Right kidney (tissue), 1 donor: ENCODE measurements at regions not wholly inside any gene's neighbourhood (a gene's known extent, or its start where the extent isn't known, plus 50 kb on each side); places are given as distances from the start of the nearest gene placed in this dataset.

Experiments
- DNase-seq: peaks from one replicate; pipeline ENCODE4 v3.0.0-alpha.2; 2016

- no peak for DNase-seq
These were observed 154.7 kb downstream of the ERMARD start for GRCh38 chr6:169906004-169906687.

GRCh38 chr6:169905041-169905807 is 153.8 kb downstream of the ERMARD start:
- no peak for DNase-seq

DNA sequence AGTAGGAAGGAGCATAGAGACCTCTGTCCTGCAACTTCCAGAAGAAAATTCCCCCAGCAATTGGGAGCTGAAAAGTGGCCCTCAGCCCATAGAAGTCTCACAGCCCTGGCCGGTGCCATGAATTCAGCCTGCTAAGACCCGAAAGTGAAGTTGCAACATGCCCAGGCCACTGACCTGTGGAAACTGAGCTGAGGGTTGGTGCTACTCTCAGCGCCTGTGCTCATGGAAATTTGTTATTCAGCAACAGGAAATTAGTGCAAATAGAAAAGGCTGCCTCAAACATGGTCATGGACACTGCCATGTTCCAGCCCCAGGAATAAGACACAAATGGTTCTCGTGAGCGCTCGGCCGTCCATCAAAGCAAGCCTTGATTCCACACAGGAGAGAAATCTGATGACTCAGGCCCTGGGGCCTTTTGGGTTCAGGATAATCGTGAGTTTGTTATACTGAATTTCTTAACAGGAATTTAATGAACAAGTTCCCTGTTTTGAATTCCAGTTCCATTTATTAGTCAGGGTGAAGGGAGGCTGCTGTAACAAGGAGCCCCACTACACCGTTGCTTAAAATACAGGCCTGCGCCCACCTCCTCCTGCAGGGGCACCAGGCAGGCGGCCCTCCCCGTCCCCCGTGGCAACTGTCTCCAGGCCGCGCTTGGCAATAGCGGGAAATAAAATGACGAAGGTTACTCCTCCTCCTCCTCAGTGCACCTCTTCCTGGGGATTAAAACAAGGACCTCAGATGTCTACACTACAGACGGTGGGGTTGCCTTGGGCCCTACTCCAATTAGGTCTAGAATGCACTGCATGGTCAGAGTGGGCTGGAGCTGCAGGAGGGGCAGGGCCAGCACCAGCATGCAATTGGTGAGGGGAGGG is 152.9 kb downstream of the ERMARD start:
- DNase-seq, result no peak

DNA sequence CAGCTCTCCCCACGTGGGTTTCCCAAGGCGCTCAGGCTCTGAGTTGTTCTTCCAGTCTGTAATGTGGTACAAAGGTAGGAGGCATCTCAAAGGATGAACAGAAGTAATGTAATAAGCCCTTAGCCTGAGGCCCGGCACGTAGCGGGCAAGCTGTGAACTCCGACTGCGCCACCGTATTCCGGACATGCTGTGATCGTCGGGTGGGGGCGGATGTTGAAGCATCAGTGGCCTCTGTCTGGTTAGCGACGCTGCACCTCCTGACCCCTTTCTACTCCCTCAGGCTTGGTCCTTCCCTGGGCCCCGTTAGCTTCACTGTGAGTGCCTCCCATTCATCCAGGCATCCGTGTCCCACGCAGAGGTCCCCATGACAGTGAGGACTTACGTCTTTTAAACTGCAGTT is 151.7 kb downstream of the ERMARD start:
- DNase-seq, result no peak

DNA sequence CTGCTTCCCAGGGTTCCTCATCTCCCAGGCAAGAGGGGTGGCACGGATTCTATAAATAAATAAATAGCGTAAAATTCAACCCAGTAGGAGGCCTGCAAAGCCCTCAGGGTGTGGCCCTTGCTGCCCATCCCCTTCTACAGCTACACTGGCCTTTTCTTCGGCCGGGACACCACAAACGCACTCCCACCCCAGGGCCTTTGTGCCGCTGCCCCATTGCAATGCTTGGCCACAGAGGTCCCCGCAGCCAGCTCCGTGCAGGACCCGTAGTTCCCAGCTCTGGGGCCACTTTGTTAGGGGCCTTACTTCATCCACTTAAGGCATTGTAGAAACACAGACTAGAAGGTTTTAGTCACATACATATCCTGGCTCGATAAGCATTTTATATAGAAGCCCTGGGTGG is 151.2 kb downstream of the ERMARD start:
- DNase-seq, result no peak

DNA sequence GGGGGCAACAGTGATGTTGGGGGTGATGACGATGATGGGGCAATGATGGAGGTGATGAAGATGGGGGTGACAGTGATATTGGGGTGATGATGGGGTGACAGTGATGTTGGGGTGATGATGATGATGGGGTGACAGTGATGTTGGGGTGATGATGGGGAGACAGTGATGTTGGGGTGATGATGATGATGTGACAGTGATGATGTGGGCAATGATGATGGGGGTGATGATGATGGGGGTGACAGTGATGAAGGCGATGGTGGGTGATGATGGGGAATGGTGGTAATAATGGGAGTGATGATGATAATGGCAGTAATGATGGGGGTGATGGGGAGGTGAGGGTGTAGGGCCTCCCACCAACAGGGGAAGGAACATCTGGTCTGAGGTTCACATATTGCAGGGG is 150.6 kb downstream of the ERMARD start:
- no peak for DNase-seq

- DNase-seq, result no peak
These were observed 148.2 kb downstream of the ERMARD start for GRCh38 chr6:169899481-169900145.

GRCh38 chr6:169898788-169899480 is 147.5 kb downstream of the ERMARD start:
- DNase-seq, result no peak

- DNase-seq, result no peak
These were observed 146.4 kb downstream of the ERMARD start for GRCh38 chr6:169897601-169898358.

DNA sequence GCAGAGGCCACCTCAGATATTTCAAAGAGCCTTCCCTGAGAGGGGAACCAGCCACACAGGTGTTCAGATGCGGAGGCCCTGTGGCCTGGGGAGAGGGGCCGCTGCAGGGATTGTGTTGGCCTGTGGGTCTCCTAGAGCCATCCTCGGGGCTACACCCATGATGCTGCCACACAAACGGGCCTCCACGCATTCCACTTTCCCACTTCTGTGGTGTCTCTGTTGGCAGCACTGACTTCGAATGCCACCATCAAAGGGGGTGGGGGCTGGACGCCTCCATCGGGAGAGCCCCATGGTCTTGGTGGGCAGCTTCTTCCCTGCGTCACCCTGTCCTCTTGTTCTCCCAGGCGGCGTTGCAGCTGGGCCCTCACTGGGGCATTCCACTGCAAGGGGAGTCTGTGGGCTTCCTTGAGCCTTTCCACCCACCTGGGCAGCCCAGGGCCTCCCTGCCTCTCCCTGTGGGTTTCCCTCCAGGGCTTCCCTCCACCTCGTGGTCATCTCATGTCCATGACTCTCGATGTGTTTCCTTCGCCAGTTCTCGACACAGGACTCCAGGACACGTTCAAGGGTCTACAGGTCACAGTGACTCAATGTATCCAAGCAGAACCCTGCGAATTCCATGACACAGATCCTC is 145.5 kb downstream of the ERMARD start:
- DNase-seq, result no peak

DNA sequence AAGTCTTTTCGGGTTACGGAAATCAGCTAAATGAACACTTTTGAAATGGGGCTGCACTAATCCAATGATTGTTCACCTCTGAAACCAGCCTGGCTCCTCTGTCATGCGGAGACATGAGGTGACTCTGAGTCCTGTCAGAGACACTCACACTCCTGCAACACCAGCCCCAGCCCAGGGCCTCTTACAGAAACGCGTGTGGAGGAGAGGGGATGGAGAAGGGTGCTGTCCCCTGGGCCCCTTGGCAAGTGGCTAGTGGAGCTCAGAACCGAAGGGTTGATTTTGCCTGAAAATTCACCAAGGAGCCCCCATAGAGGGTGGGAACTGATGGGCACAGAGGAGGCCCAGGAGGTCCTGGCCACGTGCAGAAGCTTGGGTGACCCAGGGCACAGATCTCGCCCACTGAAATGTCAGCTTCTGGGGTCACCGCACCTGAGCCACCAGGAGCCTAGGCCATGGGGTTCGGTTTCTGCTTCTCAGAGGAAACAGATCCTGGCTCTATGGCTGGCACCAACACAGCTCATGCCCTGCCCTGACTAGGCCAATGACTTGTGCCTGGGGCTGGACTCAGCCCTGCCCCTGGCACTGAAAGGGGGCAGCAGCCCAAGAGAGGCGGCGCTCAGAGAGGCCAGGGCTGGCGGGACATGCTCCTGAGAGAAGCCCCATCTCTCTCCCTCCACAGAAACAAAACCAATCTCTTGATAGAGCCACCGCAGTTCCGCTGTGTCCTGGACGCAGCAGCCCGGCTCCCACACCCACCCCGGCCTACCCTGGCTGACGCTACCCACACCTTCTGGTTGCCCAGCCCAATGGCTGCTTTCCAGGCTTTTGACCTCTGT is 144.7 kb downstream of the ERMARD start:
- DNase-seq, result no peak

- DNase-seq, result no peak
These were observed 143.8 kb downstream of the ERMARD start for GRCh38 chr6:169895000-169895759.

DNA sequence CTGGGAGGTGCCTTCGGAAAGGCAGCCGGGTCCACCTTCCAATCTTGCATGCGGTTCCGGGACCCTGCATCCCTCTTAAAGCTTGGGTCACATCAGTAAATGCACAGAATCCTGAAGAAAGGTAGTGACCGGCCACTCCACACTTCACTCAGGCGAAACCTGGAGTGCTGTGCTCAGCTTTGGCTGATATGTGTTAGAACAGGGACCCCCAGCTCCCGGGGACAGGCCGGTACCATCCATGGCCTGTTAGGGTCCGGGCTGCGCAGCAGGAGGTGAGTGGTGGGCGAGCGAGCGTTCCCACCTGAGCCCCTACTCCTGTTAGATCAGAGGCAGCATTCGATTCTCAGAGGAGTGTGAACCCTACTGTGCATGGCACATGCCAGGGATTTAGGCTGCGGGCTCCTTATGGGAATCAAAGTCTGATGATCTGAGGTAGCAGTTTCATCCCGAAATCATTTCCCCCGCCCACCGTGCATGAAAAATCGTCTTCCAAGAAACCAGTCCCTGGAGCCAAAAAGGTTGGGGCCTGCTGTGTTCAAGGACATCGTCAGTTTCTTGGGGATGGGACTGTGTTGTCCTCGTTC is 143.0 kb downstream of the ERMARD start:
- DNase-seq, result no peak

GRCh38 chr6:169893624-169894023 is 142.2 kb downstream of the ERMARD start:
- no peak for DNase-seq

GRCh38 chr6:169891846-169892245 is 140.4 kb downstream of the ERMARD start:
- no peak for DNase-seq

DNA sequence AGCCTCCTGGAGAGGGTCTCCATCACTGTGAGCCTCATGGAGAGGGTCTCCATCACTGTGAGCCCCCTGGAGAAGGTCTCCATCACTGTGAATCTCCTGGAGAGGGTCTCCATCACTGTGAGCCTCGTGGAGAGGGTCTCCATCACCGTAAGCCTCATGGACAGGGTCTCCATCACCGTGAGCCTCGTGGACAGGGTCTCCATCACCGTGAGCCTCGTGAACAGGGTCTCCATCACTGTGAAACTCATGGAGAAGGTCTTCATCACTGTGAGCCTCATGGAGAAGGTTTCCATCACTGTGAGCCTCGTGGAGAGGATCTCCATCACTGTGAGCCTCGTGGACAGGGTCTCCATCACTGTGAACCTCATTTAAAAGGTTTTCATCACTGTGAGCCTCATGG is 140.0 kb downstream of the ERMARD start:
- no peak for DNase-seq

- no peak for DNase-seq
These were observed 139.5 kb downstream of the ERMARD start for GRCh38 chr6:169890901-169891300.

GRCh38 chr6:169890049-169890448 is 138.6 kb downstream of the ERMARD start:
- DNase-seq, result no peak
